IMR-90 (cell line): ENCODE measurements at regions not wholly inside any gene's neighbourhood (a gene's known extent, or its start where the extent isn't known, plus 50 kb on each side); places are given as distances from the start of the nearest gene placed in this dataset.

Experiments
- ATAC-seq: fragments of 200-7000 bp; cut with Tn5 transposase; 2 replicates; pipeline ENCODE4 v1.9.1; 2020; ENCODE audit warnings: low read depth, mild to moderate bottlenecking, moderate library complexity
- BruUV-seq: library from RNA; stranded (reverse); fragments of 400-500 nt; replicated peaks from 2 replicates; lab custom pipeline; 2021; lab: Mats Ljungman, UMichigan
- CTCF ChIA-PET: fragments of 300-600 bp; formaldehyde crosslinking; extraction: SDS; loops from one replicate; lab custom pipeline; 2021; ENCODE audit warnings: antibody characterized with exemption; lab: Yijun Ruan, JAX
- POLR2A ChIA-PET: fragments of 300-600 bp; sonication (Branson Sonifier 250); formaldehyde crosslinking; loops from one replicate; lab custom pipeline; 2022; ENCODE audit warnings: antibody characterized with exemption; ENCODE audit not compliant: unreplicated experiment; lab: Charles Lee
- DNase-seq: peaks from one replicate; pipeline ENCODE4 v3.0.0; 2013
- H2AFZ ChIP-seq: replicated peaks from 2 replicates; pipeline ENCODE3; 2013; ENCODE audit warnings: low read length, mild to moderate bottlenecking; ENCODE audit not compliant: poor library complexity
- H2AK5ac ChIP-seq: 2 replicates; pipeline ENCODE4 v1.6.1; 2013; ENCODE audit warnings: low read depth, low read length, inconsistent platforms
- H2AK9ac ChIP-seq: replicated peaks from 2 replicates; pipeline ENCODE3; 2013; ENCODE audit warnings: mild to moderate bottlenecking, low read depth, low read length, moderate library complexity; ENCODE audit not compliant: poor library complexity
- H2BK120ac ChIP-seq: 2 replicates; pipeline ENCODE4 v1.6.1; 2013; ENCODE audit warnings: low read depth, low read length, inconsistent platforms
- H2BK15ac ChIP-seq: 3 replicates; pipeline ENCODE4 v1.6.1; 2013; ENCODE audit warnings: low read depth, low read length, inconsistent platforms
- H2BK20ac ChIP-seq: 2 replicates; pipeline ENCODE4 v1.6.1; 2013; ENCODE audit warnings: low read depth, mild to moderate bottlenecking, inconsistent platforms, low read length, moderate library complexity
- H2BK5ac ChIP-seq: 2 replicates; pipeline ENCODE4 v1.6.1; 2013; ENCODE audit warnings: mild to moderate bottlenecking, low read depth, low read length, inconsistent platforms; ENCODE audit not compliant: poor library complexity, severe bottlenecking
- H3K14ac ChIP-seq: replicated peaks from 2 replicates; pipeline ENCODE4 v1.6.1; 2013; ENCODE audit warnings: low read depth, low read length, inconsistent platforms
- H3K18ac ChIP-seq: 2 replicates; pipeline ENCODE4 v1.6.1; 2013; ENCODE audit warnings: low read depth, low read length, control low read depth
- H3K23ac ChIP-seq: 2 replicates; pipeline ENCODE4 v1.6.1; 2013; ENCODE audit warnings: low read depth, low read length, inconsistent platforms
- H3K27ac ChIP-seq: 2 replicates; pipeline ENCODE4 v1.5.1; 2013; ENCODE audit warnings: mild to moderate bottlenecking, control low read depth, low read length; ENCODE audit not compliant: insufficient read depth
- H3K27me3 ChIP-seq: 2 replicates; pipeline ENCODE4 v1.6.1; 2013; ENCODE audit warnings: low read length; ENCODE audit not compliant: control insufficient read depth, insufficient read depth
- H3K36me3 ChIP-seq: 2 replicates; pipeline ENCODE4 v1.6.1; 2013; ENCODE audit warnings: low read length, mixed read lengths; ENCODE audit not compliant: control insufficient read depth, insufficient read depth
- H3K4ac ChIP-seq: 2 replicates; pipeline ENCODE4 v1.6.1; 2013; ENCODE audit warnings: low read depth, low read length, inconsistent platforms
- H3K4me1 ChIP-seq: 2 replicates; pipeline ENCODE4 v1.6.1; 2013; ENCODE audit warnings: low read length, mixed read lengths; ENCODE audit not compliant: control insufficient read depth, insufficient read depth
- H3K4me2 ChIP-seq: 2 replicates; pipeline ENCODE4 v1.6.1; 2013; ENCODE audit warnings: low read depth, mild to moderate bottlenecking, control low read depth, low read length, moderate library complexity
- H3K4me3 ChIP-seq: 2 replicates; pipeline ENCODE4 v1.5.1; 2013; ENCODE audit warnings: low read depth, mild to moderate bottlenecking, control low read depth, low read length, moderate library complexity; ENCODE audit not compliant: insufficient read depth
- H3K56ac ChIP-seq: 2 replicates; pipeline ENCODE4 v1.6.1; 2013; ENCODE audit warnings: low read length, inconsistent platforms; ENCODE audit not compliant: insufficient read depth; ENCODE audit errors: extremely low read depth
- H3K79me1 ChIP-seq, 2 experiments: 2 replicates each; pipeline ENCODE4 v1.6.1; 2013; ENCODE audit warnings: low read length in 2 of 2, inconsistent platforms in 1 of 2, low read depth in 1 of 2
- H3K9ac ChIP-seq: 2 replicates; pipeline ENCODE4 v1.6.1; 2013; ENCODE audit warnings: low read depth, low read length, control low read depth
- H3K9me1 ChIP-seq: 2 replicates; pipeline ENCODE4 v1.6.1; 2013; ENCODE audit warnings: low read length, inconsistent platforms; ENCODE audit not compliant: insufficient read depth
- H3K9me3 ChIP-seq: 2 replicates; pipeline ENCODE4 v1.6.1; 2013; ENCODE audit warnings: low read length; ENCODE audit not compliant: control insufficient read depth, insufficient read depth
- H4K20me1 ChIP-seq: 2 replicates; pipeline ENCODE4 v1.6.1; 2013; ENCODE audit warnings: low read length, inconsistent platforms; ENCODE audit not compliant: insufficient read depth
- H4K5ac ChIP-seq: 2 replicates; pipeline ENCODE4 v1.6.1; 2013; ENCODE audit warnings: mild to moderate bottlenecking, low read depth, low read length, control low read depth
- H4K8ac ChIP-seq, 2 experiments: 2 replicates each; pipeline ENCODE4 v1.6.1; 2013; ENCODE audit warnings: low read depth in 2 of 2, low read length in 2 of 2, control low read depth in 1 of 2, inconsistent platforms in 1 of 2
- H4K91ac ChIP-seq: 2 replicates; pipeline ENCODE4 v1.6.1; 2013; ENCODE audit warnings: low read depth, low read length, inconsistent platforms; ENCODE audit not compliant: insufficient read depth
- BHLHE40 ChIP-seq: fragments of 150-350 bp; IDR thresholded peaks from 2 replicates; pipeline ENCODE4 v1.6.1; 2016; ENCODE audit warnings: mild to moderate bottlenecking, low read depth, low read length
- CEBPB ChIP-seq: IDR thresholded peaks from 2 replicates; pipeline ENCODE4 v1.6.1; 2012; ENCODE audit warnings: low read depth, low read length, improper control_type of control experiment
- CHD1 ChIP-seq: IDR thresholded peaks from 2 replicates; pipeline ENCODE4 v1.6.1; 2012; ENCODE audit warnings: low read depth, low read length, improper control_type of control experiment
- CTCF ChIP-seq: conservative IDR thresholded peaks from 2 replicates; pipeline ENCODE4 v1.5.1; 2012; ENCODE audit warnings: mild to moderate bottlenecking, low read depth, low read length, improper control_type of control experiment
- ELK1 ChIP-seq: fragments of 150-350 bp; IDR thresholded peaks from 2 replicates; pipeline ENCODE4 v1.6.1; 2016; ENCODE audit warnings: low read depth, mild to moderate bottlenecking, low read length, moderate library complexity, borderline replicate concordance
- FOS ChIP-seq: fragments of 150-350 bp; IDR thresholded peaks from 2 replicates; pipeline ENCODE4 v1.6.1; 2016; ENCODE audit warnings: low read depth, low read length
- MAFK ChIP-seq: IDR thresholded peaks from 2 replicates; pipeline ENCODE4 v1.6.1; 2012; ENCODE audit warnings: low read depth, low read length, improper control_type of control experiment
- MAZ ChIP-seq: IDR thresholded peaks from 2 replicates; pipeline ENCODE4 v1.6.1; 2012; ENCODE audit warnings: low read depth, mild to moderate bottlenecking, low read length, improper control_type of control experiment, moderate library complexity, borderline replicate concordance
- MXI1 ChIP-seq: IDR thresholded peaks from 2 replicates; pipeline ENCODE4 v1.6.1; 2012; ENCODE audit warnings: low read depth, mild to moderate bottlenecking, low read length, moderate library complexity, borderline replicate concordance
- NFE2L2 ChIP-seq: fragments of 150-350 bp; IDR thresholded peaks from 2 replicates; pipeline ENCODE4 v1.6.1; 2016; ENCODE audit warnings: low read depth, mild to moderate bottlenecking, low read length
- POLR2A ChIP-seq: IDR thresholded peaks from 2 replicates; pipeline ENCODE4 v1.6.1; 2012; ENCODE audit warnings: mild to moderate bottlenecking, low read depth, low read length
- RAD21 ChIP-seq: IDR thresholded peaks from 2 replicates; pipeline ENCODE4 v1.6.1; 2012; ENCODE audit warnings: low read length, improper control_type of control experiment
- RCOR1 ChIP-seq: IDR thresholded peaks from 2 replicates; pipeline ENCODE4 v1.6.1; 2012; ENCODE audit warnings: mild to moderate bottlenecking, low read length, improper control_type of control experiment; ENCODE audit not compliant: insufficient replicate concordance
- RFX5 ChIP-seq: IDR thresholded peaks from 2 replicates; pipeline ENCODE4 v1.8.0; 2012; ENCODE audit warnings: low read depth, mild to moderate bottlenecking, low read length, moderate library complexity
- SMC3 ChIP-seq: fragments of 150-350 bp; IDR thresholded peaks from 2 replicates; pipeline ENCODE4 v1.6.1; 2016; ENCODE audit warnings: low read depth, mild to moderate bottlenecking, antibody characterized with exemption, low read length, moderate library complexity
- USF2 ChIP-seq: fragments of 150-350 bp; IDR thresholded peaks from 2 replicates; pipeline ENCODE4 v1.6.1; 2017; ENCODE audit warnings: mild to moderate bottlenecking, antibody characterized with exemption, low read length, low read depth
- WGBS, 2 experiments: methylation state at CpG; one replicate each; pipeline versions ENCODE4 v1.1.5 to v1.1.7; 2013; ENCODE audit warnings: missing lambda C conversion rate in 2 of 2; ENCODE audit not compliant: insufficient read length in 1 of 2; ENCODE audit errors: extremely low coverage in 2 of 2; 5-methylcytosine and 5-hydroxymethylcytosine counted together
- dilution Hi-C: fragments of 300-500 bp; cut with HindIII; formaldehyde crosslinking; loops from one replicate; pipeline ENCODE4 v1.14.3; 2018; ENCODE audit warnings: low sequenced_read_pairs; ENCODE audit not compliant: unreplicated experiment
- in situ Hi-C: fragments of 300-500 bp; cut with MboI; formaldehyde crosslinking; loops from 3 replicates; pipeline ENCODE4 v1.14.3; 2019; ENCODE audit warnings: low sequenced_read_pairs, inconsistent platforms, mixed read lengths
- intact Hi-C: fragments of 100-400 bp; cut with micrococcal nuclease; formaldehyde crosslinking; loops from 2 replicates; pipeline ENCODE4 v1.10.0; 2022

- H3K14ac ChIP-seq = no peak overlapping the region
- H4K5ac ChIP-seq = no peak overlapping the region
- H3K4me1 ChIP-seq = no peaks in the 10 kb centered on the region
- no peak overlapping the region for H3K18ac ChIP-seq
- H2AK9ac ChIP-seq = no peak overlapping the region
- H4K91ac ChIP-seq = no peak overlapping the region
- H3K23ac ChIP-seq = no peak overlapping the region
- H2AFZ ChIP-seq = no peak overlapping the region
- dilution Hi-C loops (no loop called here), in situ Hi-C loops (no loop called here), intact Hi-C loops (no loop called here)
- no peaks in the 10 kb centered on the region for H3K79me1 ChIP-seq
- no peak overlapping the region for H2BK20ac ChIP-seq
- H3K4me3 ChIP-seq = no peak overlapping the region
- H4K20me1 ChIP-seq = no peaks in the 10 kb centered on the region
- no peak for TF ChIP-seq CTCF
- TF ChIP-seq CEBPB = no peak
- TF ChIP-seq NFE2L2 = no peak
- no peak for TF ChIP-seq ELK1
- TF ChIP-seq BHLHE40 = no peak
- no peak for TF ChIP-seq MAFK
- TF ChIP-seq CHD1 = no peak
- no peak for TF ChIP-seq SMC3
- TF ChIP-seq USF2 = no peak
- TF ChIP-seq RAD21 = no peak
- TF ChIP-seq FOS = no peak
- no peak for TF ChIP-seq MXI1
- TF ChIP-seq POLR2A = no peak
- TF ChIP-seq RCOR1 = no peak
- no peak for TF ChIP-seq MAZ
- TF ChIP-seq RFX5 = no peak
- H3K27ac ChIP-seq = no peak overlapping the region
- no peaks in the 10 kb centered on the region for H3K9me1 ChIP-seq
- DNase-seq (no peak), ATAC-seq (no peak)
- no peaks in the 10 kb centered on the region for H3K36me3 ChIP-seq
- CTCF ChIA-PET = no interaction called here
- no peaks in the 10 kb centered on the region for H3K9me3 ChIP-seq
- H3K4ac ChIP-seq = no peak overlapping the region
- no peak overlapping the region for H3K4me2 ChIP-seq
- no peak overlapping the region for H2AK5ac ChIP-seq
- no peak overlapping the region for H3K56ac ChIP-seq
- no peak overlapping the region for H2BK120ac ChIP-seq
- H3K9ac ChIP-seq = no peak overlapping the region
- POLR2A ChIA-PET = no interaction called here
- H4K8ac ChIP-seq = no peak overlapping the region
- H3K27me3 ChIP-seq = no peaks in the 10 kb centered on the region
- no peak overlapping the region for H2BK5ac ChIP-seq
- H2BK15ac ChIP-seq = no peak overlapping the region
- BruUV-seq = no TSS peak
- WGBS, 2 experiments = no CpG with 5 or more reads among the region's 1 CpG
Measured at GRCh38 chr4:34037280-34037679, 2207.0 kb downstream of the ARAP2 start.
